Activated gamma-delta T cell treated with Interleukin-2 at 50 U/mL for 16 hours (primary cell): ENCODE measurements at regions not wholly inside any gene's neighbourhood (a gene's known extent, or its start where the extent isn't known, plus 50 kb on each side); places are given as distances from the start of the nearest gene placed in this dataset.
"Not testable (repeated sequence)": the region's sequence is repeated elsewhere in the genome, so short reads cannot be mapped to it uniquely, and the experiment has no call there.

Source experiments
- DNase-seq: peaks from one replicate; pipeline ENCODE4 v3.0.0-alpha.2; 2020

DNA sequence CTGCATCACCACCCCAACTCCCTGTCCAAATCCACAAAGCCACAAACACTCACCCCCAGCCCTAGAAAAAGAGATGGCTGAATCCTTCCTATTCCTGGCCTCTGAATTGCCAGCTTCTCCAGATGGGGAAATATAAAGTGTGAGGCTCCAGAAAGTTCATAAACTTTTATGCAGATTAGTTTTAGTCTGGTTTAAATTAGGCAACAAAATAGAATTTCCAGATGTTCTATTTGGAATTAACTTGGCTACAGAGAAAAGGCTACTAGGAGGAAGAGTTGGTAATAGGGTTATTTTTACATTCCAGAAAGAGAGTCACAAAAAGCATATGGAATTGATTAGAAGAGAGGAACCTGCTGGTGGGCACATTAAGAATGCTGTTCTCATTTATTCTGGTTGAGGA is 56.0 kb downstream of the EN1 start:
- DNase-seq, result no peak

DNA sequence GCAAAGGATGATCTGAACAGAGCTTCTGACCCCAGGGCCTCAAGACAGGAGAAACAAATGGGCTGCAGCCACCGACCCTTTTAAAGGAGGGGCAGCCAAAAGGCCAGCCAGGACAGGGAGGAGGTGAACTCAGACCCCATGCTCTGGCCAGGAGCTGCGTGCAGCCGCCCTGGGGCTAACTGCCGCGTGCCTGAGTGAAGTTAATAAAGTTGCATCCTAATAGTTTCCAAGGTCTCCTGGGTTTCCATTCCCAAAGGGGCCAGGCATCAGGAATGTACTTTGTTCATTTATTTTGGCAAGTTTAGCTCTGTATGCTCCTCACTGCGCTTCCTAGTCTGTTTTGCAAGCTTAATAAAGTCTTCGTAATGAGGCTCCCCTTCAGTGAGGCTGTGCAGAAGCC is 60.7 kb downstream of the EN1 start:
- no peak for DNase-seq

DNA sequence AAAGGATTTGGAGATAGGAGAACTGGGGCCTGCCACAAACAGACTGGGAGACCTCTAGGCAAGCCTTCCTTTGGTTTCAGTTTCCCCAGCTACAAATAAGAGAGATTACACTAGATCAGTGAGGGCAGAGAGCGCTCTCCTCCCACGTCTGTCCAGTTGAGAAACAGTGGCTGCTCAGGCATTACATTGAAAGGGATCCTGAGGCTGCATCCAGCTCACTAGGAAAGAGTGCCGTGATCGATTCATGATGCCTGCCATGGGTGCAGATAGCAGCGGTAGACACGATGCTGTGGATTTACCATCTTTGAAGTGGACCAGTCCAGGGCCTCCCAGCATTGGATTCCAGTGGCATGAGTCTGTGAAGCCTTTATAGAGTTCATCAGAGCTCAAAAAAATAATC is 62.6 kb downstream of the EN1 start:
- DNase-seq, result no peak

DNA sequence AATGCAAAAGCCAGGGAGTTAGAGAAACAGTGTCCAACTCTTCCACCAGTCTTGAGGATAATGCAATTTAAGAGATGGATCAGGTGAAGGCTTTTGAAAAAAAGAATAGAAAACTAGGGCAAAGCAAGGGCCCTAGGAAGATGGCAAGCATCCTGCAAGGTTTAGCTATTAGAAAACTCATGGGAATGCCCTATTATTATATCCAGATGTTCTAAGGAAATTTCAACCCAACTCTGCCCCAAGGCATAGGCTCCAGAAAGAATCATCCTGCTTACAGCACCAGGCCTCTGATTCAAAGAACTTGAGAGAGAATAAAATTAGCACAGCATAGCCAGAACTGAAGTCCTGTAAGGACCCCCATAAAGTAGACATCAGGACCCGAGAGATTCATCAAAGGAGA is 68.1 kb downstream of the EN1 start:
- DNase-seq, result no peak

DNA sequence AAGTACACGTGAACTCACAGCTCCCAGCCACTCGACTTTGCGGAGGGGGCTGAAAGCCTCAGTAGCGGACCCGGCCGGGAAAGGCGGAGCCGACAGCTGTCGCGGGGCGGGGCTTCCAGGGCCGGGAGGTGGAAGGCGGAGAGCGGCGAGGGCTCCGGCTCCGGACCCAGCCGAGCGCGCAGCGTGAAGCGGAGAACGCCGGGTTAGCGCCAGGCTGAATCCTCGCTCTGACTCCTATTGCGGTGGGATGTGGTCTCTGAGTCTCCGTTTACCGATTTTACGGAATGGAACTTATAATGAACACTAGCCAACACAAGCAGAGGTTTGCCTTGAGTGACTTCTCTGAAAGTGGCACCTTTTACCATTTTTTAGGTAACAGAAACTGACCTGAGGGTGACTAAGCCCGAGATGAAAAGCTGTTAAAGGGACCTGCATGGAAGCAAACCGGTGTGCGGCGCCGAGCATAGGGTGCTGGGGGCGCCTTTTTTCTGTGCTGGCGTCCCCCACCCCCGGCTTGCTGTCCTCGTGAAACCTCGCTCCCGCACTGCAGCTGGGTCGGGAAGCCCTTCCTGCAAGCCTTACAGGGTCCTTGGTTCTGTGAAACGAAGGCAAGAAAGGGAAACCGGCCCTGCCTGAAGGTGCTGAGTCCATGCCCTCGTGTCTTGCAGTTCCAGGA is 72.9 kb downstream of the EN1 start:
- no peak for DNase-seq

DNA sequence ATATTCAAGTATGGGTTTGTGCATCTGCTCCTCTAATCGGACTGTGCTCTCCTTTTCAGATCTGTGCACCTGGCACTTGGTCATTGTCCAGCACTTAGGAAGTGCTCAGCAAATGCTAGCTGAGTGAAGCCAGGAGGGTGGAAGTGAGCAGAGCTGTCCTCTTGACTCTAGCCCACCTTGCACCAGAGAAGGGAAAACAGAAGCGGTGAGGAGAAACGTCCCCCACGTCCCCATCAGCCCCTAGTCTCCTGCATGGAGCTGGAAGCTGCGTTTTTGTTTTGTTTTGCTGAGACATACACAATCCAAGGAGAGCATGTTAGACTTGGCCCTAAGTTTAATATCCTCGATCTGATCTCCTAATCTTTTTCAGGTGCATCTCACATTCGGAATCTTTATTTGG is 73.6 kb downstream of the EN1 start:
- no peak for DNase-seq

DNA sequence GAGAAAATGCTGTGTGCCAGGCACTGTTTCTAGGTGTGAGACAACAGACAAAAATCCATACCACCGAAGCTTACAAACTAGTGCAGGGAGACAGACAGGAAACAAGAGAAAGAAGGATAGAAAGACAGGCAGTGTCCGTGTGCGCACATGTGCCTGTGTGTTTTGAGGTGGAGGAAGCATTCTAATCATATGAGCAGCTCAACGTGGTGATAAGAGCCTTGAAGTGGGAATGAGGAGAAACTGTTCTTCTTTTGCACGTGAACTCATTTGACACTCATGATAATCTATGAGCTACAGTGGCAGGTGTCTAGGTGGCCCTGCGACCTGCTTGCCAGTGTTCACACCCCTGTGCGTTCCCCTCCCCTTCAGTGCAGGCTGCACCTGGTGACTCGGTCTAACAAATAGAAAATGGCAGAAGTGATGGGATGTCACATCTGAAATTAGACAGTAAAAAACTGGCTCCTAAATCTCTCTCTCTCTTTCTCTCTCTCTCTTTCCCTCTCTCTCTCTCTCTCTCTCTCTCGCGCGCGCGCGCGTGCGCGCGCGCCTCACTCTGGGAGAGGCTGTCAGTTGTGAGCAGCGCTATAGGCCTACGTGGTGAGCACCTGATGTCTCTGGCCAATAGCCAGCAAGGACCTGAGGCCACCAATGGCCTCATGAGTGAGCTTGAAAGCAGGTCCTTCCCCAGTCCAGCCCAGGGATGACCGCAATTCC is 74.8 kb downstream of the EN1 start:
- no peak for DNase-seq

DNA sequence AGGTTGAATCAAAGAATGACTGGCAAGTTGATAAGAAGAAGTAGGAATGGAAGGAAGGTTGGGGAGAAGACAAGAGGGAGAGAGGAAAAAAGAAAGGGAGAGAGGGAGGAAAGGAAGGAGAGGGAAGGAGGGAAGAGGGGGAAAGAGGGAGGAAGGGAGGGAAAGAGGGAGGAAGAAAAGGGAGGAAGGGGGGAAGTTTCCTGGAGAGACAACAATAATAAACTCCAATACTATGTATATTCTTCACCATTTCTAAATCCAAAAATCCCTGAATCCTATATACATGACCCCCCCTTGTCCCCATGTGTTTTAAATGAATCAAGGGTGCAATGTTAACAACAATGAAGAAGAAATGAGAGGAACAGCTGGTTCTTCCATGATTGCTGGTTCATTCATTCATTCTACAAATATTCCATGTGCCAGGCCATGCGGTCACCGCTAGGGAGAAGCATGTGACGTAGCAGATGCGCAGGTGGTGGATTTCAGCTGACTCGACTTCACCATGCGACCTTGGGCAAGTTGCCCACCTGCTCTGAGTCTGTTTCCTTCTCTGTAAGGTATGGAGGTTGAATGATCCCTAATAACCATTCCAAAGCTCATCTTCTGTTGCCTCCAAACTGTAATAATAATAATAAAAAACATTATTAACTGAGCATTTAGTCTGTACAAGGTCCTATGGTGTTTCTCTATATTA is 77.6 kb downstream of the EN1 start:
- no peak for DNase-seq

DNA sequence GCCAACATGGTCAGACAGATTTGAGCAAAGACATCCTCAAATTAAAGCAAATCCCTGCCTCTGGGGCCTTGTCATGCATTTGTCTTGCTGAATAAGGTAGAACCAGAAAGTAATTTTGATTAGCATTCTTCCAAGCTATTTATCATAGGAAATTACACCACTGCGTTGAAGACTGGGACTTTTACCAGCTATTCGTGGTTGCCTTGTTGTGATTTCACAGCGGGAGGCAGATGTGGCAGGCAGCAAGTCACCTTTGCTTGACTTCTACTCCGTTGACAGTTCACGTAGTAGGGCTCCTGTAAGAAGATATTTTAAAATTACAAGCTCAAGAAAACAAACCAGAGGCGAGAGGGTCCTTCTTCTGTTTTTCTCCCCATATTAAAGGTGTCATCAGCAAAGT is 80.6 kb downstream of the EN1 start:
- no peak for DNase-seq

DNA sequence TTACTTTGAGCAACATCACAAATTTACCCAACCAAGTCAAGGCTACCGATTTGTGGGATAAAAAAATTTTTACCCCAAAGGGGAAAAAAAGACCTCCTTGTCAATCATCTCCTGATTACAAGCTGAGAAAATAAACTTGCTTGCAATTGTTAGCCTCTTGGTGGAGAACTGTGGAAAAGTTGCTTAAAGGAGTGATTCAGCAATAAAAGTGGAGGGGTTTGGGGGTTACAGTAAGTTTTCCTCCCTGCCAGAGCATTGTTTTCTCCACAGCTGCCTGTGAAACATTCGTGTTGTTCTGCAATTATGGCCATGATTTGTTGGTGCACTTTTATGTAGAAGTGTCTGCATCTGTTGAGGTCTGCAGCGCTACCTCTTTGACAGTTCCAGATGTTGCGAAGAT is 82.6 kb downstream of the EN1 start:
- DNase-seq, result no peak

DNA sequence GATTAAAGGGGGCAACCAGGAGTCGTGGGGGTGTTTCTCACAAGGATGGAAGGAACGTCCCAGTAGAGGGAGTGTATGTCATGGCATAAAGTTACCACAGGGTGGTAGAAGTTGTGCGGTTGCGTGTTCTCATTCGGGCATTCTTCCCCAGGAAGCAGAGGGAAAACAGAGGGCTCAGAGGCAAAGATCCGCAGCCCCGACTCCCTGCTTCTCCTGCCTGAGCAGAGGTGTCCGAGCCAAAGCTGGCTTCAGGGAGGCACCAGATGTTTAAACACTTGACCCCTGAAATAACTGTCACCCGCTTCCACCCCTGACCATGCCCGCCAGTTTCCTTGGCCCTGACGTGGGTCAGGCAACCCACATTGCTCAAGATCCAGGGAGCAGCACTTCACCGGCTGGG is 83.7 kb downstream of the EN1 start:
- no peak for DNase-seq

DNA sequence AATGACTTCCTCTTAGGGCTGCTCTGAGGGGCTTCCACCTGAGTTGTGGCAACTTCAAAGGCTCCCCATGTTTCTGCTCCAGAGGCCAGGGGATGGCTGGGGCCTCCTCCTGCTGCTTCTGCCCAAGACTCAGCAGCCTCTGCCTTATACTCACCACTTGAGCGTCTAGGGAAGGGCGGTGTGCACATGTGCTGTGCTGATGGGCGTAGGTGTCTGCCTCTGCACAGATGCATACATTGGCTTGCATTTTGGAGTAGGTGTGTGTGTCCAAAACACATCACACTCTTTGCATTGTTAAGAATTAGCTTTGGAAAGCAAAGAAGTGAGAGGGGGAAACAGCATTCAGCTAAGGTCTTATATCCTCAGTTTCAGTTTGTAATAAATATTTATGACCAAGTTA is 85.2 kb downstream of the EN1 start:
- DNase-seq, result no peak

DNA sequence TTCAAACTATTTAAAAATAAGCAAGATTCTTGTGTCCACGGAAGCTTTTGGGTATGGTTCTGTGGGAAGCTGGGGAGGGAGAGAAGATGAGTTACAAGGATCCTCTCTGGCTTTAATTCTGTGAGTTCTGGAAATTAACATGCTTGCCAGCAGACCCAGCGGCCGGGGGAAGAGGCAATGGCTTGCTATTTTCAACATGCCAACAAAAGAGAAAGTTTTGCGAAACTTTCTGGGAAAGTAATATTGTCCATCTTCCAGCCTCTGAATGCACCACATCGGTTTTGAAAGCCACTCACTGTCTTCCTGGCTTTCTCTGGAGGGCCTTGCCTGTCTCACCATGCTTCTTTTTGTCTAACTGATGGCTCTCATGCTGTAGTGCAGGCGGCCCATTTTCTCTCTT is 85.7 kb downstream of the EN1 start:
- DNase-seq, result no peak

DNA sequence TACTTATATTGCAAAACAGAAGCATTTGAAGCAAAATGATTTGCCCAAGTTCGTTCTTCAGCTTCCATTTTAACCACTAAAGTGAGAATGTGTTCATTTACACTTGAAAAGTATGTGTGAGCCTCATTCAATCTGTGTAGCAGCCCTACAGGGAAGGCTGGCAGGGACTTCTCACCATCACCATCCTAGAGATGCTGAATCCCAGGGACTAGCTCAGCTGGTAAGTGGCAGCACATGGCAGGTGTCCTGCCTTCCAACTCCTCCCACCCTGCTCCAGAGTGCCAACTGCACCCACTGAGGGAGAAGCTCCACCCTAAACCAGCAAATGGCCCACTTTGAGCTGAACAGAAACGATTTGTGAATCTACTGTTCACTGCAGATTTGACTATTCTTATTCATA is 91.5 kb downstream of the EN1 start:
- DNase-seq, result no peak

DNA sequence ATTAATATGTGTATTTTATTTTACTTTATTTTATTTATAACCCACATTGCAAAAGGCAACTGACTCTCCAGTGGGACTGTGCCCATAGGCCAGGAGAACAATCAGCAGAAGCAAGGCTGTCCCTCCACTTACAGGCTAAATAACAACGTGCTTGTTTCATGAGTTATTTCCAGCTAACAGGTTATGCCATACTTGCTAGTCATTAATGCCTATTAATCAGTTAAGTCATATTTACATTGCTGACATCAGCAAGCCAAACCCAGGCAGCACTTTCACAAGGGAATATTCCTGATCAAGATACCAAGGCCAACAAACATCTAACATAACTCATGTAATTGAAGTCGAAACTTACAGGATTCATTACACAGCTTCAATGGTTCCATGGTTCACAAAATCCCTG is 92.1 kb downstream of the EN1 start:
- DNase-seq, result no peak

DNA sequence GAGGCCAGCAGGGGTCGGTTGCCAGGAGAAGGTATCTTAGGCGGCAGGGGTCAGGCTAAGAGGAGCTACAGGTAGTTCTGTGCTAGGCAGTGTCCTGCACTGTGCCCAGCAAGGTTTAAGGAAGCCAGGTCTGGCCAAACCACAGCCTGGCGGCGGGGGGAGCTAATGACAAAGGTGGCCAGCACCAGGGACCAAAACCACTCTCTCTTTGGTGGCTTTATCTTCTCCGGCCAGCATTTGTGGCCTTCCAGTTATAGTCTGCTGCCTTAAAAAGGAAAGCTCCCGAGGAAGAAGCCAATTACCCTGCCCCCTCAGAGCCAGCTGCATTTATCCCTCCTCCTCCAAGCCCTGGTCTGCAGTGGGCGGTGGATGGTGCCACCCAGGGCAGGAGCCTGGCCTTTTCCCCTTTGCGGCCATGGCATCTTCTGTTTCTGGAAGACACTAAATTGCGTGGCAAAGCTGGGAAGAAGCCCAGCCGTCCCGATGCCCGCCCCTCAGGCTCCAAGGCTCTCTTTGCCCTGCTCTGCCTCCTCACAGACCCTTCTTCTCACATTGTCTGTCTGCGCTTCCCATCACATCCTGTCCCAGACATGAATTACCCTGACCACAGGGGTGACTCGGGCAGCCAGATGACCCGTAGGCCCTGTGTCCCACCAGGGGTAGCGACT is 94.6 kb downstream of the EN1 start:
- no peak for DNase-seq

DNA sequence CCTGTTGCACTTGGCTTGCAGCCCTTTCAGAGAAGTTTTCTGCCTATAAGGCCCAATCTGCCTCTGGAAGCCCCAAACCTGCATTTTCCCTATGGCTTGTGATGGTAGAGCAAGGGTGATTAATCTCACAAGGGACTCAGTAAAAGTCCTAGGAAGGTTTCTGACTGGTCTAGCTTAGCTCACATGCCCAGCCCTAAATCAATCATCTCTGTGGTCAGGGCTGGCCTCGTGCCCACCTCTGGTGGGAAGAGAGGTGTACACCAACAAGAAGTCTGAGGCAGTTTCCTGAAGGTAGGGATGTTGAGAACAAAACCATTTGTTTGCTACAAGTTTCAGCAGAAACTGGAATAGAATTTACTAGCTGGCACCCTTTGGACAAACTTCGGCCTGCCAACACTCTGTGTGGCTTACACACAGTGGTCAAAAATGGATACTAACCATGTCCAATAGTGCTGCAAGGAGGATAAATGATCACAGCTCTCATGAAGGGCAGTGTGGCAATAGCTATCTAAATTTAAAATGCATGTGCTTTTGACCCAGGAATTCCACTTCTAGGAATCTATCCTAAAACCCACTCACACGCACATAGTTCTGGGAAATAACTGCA is 96.4 kb downstream of the EN1 start:
- no peak for DNase-seq

DNA sequence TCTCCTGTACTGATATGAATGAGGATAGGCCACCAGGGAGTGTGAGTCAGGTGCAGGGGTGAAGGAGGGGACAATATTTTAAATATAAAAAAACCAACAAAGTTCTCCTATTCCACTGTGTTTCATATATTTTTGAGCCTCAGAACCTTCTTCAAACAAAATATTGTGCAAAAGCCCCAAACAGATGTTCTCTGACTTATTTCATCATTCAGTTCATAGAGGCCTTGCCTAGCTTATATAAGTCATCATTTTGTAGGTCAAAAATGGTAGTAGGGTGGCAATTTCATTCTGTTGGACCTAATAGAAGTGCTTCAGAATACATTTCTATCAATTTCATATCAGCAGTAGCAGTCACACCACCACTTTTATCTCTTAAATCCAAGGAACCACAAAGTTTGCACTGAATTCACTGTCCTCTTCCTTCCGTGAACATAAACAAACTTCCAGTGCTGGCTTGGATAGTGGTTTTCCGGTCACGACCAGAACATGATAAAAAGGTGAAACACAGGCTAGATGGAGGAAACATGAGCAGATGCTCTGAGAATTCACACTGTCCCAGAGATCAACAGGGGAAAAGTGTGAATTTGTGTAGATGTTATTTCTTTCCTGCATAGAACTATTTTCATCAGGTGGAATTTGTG is 99.1 kb downstream of the EN1 start:
- DNase-seq, result no peak

DNA sequence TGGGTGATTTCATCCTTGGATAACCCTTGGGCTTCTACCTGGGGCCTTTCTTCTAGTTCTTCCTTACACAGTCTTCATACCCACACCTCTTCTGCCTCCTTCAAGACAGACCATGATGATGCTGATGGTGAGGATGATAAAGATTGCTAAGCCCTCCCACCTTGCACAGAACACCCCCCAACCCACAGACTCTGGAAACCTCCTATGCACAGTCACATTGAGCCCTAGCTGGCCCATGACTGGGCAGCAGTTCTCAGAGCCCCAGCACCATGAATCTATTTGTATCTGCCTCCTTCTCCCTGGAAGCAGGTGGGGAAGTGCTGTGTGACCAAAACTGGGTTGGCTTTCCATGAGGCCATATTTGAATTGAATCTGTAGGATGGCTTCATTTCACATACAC is 99.8 kb downstream of the EN1 start:
- DNase-seq, result no peak

DNA sequence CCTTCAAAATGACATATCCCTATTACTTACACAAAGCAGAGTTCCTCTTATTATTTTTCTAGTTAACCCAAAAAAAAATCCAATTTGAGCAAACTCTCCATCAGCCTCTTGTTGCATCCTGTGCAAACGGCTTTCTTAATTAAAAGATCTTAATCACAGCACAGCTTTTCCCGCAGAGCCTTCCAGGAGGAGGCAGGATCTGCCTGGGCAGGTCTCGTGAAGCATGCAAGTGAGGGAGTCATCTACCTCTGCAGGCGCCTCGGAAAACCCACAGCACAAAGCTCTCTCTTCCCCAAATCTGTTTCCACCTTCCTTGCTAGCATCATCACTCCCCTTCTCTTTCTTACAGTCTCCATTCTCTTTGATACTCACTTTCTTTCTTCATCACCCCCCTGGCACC is 100.4 kb downstream of the EN1 start:
- DNase-seq, result no peak

DNA sequence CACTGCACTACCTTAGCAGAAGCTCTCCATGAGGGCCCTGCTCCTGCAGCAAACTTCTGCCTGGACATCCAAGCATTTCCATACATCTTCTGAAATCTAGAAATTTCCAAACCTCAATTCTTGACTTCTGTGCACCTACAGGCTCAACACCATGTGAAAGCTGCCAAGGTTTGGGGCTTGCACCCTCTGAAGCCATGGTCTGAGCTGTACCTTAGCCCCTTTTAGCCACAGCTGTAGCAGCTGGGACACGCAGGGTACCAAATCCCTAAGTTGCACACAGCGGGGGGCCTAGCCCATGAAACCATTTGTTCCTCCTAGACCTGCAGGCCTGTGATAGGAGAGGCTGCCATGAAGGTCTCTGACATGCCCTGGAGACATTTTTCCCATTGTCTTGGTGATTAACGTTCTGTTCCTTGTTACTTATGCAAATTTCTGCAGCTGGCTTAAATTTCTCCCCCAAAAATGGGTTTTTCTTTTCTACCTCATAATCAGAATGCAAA is 102.7 kb downstream of the EN1 start:
- not testable (repeated sequence) for DNase-seq

DNA sequence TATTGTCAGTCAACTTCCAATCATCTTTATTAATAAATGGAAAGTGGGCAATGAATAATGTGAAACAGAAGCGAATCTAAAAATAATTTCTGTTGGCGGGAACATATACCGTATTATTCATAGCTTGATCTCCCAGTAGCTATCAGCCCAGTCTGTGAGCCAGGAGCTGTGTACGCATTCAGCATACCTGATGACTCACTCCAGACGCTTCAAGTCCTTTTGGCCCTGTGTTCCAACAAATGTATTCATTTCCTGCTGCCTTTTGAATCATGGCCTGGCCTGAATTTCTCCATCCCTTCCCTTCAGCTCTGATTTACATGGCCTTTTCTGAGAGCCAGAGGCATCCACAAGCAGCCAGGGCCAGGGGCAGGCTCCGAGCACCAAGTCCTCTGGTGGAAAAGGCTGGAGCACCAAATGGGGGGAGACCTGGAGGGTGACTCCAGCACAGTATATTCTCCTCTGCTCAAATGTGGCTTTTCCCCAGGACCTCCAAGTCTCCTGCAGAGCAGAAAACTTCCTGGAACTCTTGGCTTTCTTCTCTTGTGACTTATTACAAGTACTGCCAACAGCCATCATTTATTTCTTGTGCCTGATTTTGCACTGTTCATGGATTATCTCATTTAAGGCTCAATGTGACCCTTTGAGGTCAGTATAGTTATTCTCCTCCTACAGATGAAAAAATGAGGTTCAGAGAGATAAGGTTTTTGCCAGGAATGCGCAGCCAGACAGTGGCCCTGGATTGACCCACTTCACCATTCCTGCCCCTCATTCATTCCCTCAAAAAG is 108.7 kb downstream of the EN1 start:
- DNase-seq, result no peak
